Raji (cell line): ENCODE measurements at regions not wholly inside any gene's neighbourhood (a gene's known extent, or its start where the extent isn't known, plus 50 kb on each side); places are given as distances from the start of the nearest gene placed in this dataset.

ENCODE experiments used
- POLR2A ChIP-seq: IDR thresholded peaks from 2 replicates; pipeline ENCODE4 v1.6.1; 2011; ENCODE audit warnings: low read depth, low read length, control low read depth; ENCODE audit not compliant: insufficient read depth

- no peak for TF ChIP-seq POLR2A
These were observed 275.9 kb downstream of the FAM43A start for GRCh38 chr3:194961571-194961970.

- TF ChIP-seq POLR2A, result no peak
These were observed 276.4 kb downstream of the FAM43A start for GRCh38 chr3:194962056-194962455.

GRCh38 chr3:194964809-194965208 lies 279.1 kb downstream of the FAM43A start:
- no peak for TF ChIP-seq POLR2A

- TF ChIP-seq POLR2A, result no peak
These were observed 281.8 kb downstream of the FAM43A start for GRCh38 chr3:194967151-194968117.

DNA sequence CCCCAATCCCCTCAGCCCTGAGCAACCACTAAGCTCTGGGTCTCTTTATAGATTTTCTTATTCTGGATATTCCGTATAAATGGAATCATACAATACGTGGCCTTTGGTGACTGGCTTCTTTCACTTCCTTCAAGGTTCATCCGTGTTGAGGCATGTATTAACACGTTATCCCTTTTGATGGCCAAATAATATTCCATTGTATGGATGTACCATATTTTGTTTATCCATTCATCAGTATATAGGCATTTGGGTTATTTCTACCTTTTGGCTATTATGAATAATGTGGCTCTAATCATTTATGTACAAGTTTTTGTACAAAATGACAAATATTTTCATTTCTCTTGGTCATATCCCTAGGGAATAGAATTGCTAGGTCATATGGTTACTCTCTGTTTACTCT lies 284.4 kb downstream of the FAM43A start:
- no peak for TF ChIP-seq POLR2A

GRCh38 chr3:194971009-194971408 lies 285.3 kb downstream of the FAM43A start:
- no peak for TF ChIP-seq POLR2A

- no peak for TF ChIP-seq POLR2A
These were observed 286.3 kb downstream of the FAM43A start for GRCh38 chr3:194971965-194972364.

DNA sequence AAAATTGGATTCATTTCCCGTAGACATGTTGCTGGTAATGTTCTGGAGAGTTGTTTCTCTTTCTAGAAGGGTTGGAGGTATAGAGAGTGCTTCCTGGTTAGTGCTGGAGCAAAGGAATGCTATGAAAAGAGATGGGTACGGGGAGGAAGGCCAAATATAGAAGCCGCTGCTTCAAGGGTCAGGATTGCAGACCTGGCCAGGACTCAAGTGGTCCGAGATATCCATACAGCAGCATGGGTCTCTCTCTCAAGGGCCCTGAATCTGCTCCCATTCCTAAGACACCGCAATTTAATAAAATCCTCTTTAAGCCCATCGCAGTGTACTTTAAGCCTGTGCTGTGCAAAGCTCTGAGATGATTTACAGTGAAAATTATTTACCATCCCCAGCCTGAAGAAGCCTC lies 287.0 kb downstream of the FAM43A start:
- TF ChIP-seq POLR2A, result no peak

- TF ChIP-seq POLR2A, result no peak
These were observed 287.8 kb downstream of the FAM43A start for GRCh38 chr3:194973366-194974000.

DNA sequence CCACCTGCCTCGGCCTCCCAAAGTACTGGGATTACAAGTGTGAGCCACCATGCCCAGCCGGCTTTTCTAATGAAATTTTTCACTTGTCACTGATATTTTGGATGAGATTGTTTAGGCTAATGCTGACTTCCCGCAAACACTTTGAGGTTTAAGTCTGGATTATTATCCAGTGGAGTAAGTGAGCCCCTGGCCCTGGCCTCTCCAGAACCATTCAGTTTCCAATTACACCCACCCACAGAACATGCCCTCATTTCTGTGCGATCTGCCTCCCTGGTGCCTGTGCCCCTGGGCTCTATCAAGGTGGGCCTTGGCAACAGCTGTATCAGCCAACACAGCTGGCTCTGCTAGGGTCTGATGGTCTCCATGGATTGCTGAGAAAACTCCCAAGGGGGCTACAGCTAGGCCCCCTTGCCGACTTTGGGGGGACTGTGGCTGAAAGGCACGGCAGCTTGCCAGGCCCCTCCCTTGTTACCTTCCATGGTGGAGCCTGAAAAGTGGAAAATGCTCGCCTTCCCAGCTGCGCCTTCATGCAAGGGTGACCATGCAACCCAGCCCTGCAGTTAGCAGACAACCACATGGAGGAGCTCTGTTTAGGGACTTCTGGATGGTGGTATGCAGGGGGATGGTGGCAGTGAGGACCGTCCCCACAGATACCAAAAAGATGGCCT lies 288.9 kb downstream of the FAM43A start:
- no peak for TF ChIP-seq POLR2A

- TF ChIP-seq POLR2A, result no peak
These were observed 290.4 kb downstream of the FAM43A start for GRCh38 chr3:194976049-194976451.

DNA sequence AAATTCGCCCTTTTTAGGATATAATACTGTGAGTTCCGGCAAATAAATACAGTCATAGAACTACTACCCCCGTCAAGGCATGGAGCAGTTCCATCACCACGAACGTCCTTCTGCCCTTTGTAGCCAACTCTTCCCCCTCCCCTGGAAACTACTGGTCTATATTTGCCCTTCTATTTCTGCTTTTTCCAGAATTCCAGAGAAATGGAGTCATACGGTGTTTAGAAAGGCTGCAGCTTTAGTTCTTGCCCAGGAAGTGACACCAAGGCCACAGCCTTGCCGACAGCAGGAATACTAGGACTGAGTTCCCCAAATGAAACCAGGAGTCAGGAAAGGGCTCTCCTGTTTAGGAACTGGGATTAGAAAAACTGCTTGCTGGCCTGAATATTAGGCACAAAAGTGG lies 291.2 kb downstream of the FAM43A start:
- TF ChIP-seq POLR2A, result no peak

GRCh38 chr3:194977356-194977755 lies 291.7 kb downstream of the FAM43A start:
- no peak for TF ChIP-seq POLR2A

DNA sequence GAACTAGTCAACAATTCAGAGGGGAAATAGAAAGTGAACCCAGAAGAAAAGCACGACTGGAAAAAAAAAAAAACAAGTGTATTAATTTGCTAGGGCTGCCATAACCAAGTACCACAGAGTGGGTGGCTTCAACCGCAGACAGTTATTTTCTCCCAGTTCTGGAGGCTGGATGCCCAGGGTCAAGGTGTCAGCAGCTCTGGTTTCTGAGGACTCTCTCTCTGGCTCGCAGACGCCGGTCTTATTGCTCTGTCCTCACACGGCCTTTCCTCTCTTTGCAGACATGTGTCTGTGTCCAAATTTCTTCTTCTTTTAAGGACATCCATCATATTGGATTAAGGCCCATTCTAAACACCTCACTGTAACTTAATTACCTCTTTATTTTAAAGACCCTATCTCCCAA lies 291.8 kb downstream of the XXYLT1 start:
- no peak for TF ChIP-seq POLR2A

- TF ChIP-seq POLR2A, result no peak
These were observed 288.5 kb downstream of the XXYLT1 start for GRCh38 chr3:194982472-194982871.

- no peak for TF ChIP-seq POLR2A
These were observed 287.8 kb downstream of the XXYLT1 start for GRCh38 chr3:194983121-194983520.

GRCh38 chr3:194983620-194984019 lies 287.3 kb downstream of the XXYLT1 start:
- TF ChIP-seq POLR2A, result no peak

GRCh38 chr3:194984066-194984465 lies 286.9 kb downstream of the XXYLT1 start:
- TF ChIP-seq POLR2A, result no peak
